ENCODE measurements at regions not wholly inside any gene's neighbourhood (a gene's known extent, or its start where the extent isn't known, plus 50 kb on each side); places are given as distances from the start of the nearest gene placed in this dataset.

GRCh38 chr17:77381731-77382130 is 241.0 kb downstream of the SEC14L1 start:
- DNase-seq = no peak

- DNase-seq = no peak
Measured at GRCh38 chr17:77382356-77382911, 241.7 kb downstream of the SEC14L1 start.

- no peak for DNase-seq
Measured at GRCh38 chr17:77382966-77383612, 242.3 kb downstream of the SEC14L1 start.

- peak in 1 of 2 experiments; percentile 29 for DNase-seq
Measured at GRCh38 chr17:77383613-77384608, 243.1 kb downstream of the SEC14L1 start.

- DNase-seq = no peak
Measured at GRCh38 chr17:77385750-77386501, 245.2 kb downstream of the SEC14L1 start.

- no peak for DNase-seq
Measured at GRCh38 chr17:77386502-77387192, 245.9 kb downstream of the SEC14L1 start.

- DNase-seq = no peak
Measured at GRCh38 chr17:77387891-77388290, 247.1 kb downstream of the SEC14L1 start.

GRCh38 chr17:77388384-77389306 is 247.9 kb downstream of the SEC14L1 start:
- DNase-seq = no peak

GRCh38 chr17:77390870-77391269 is 250.1 kb downstream of the SEC14L1 start:
- no peak for DNase-seq

- DNase-seq = no peak
Measured at GRCh38 chr17:77391668-77392375, 251.1 kb downstream of the SEC14L1 start.

GRCh38 chr17:77392376-77393273 is 251.9 kb downstream of the SEC14L1 start:
- DNase-seq = peak; percentile 63 to 85

GRCh38 chr17:77393274-77393600 is 252.5 kb downstream of the SEC14L1 start:
- no peak for DNase-seq

GRCh38 chr17:77393867-77394539 is 253.2 kb downstream of the SEC14L1 start:
- DNase-seq = no peak

GRCh38 chr17:77394540-77395295 is 253.9 kb downstream of the SEC14L1 start:
- no peak for DNase-seq

GRCh38 chr17:77395501-77396048 is 254.8 kb downstream of the SEC14L1 start:
- DNase-seq = no peak

- DNase-seq = no peak
Measured at GRCh38 chr17:77396610-77397009, 255.8 kb downstream of the SEC14L1 start.

- no peak for DNase-seq
Measured at GRCh38 chr17:77398274-77398673, 257.5 kb downstream of the SEC14L1 start.
